ENCODE measurements at regions not wholly inside any gene's neighbourhood (a gene's known extent, or its start where the extent isn't known, plus 50 kb on each side); places are given as distances from the start of the nearest gene placed in this dataset.

GRCh38 chr18:76589866-76590265 lies 94.8 kb upstream of the ZNF516 start:
- Histone ChIP-seq H3K18ac (ENCODE audit: low read length) (no peak overlapping the region), H3K56ac (ENCODE audit: low read length) (no peak overlapping the region), H3K9ac (ENCODE audit: low read length) (no peak overlapping the region), H3K79me2 (ENCODE audit: control insufficient read depth, insufficient read depth, low read length) (no peaks in the 10 kb centered on the region), H3K27ac (ENCODE audit: low read depth, low read length) (no peak overlapping the region), H2AK5ac (ENCODE audit: low read length) (no peak overlapping the region), H4K5ac (ENCODE audit: low read length) (no peak overlapping the region), H3K4ac (ENCODE audit: low read depth, low read length) (no peak overlapping the region), H3K4me1 (ENCODE audit: control insufficient read depth, low read depth, low read length) (no peaks in the 10 kb centered on the region), H3K4me2 (ENCODE audit: low read length) (no peak overlapping the region), H3K23ac (ENCODE audit: low read length) (no peak overlapping the region), H3K36me3 (ENCODE audit: control insufficient read depth, insufficient read depth, low read length) (no peaks in the 10 kb centered on the region), H2BK5ac (ENCODE audit: low read length) (no peak overlapping the region), H2BK15ac (replicated peaks; ENCODE audit: low read depth) (no peak overlapping the region), H2BK120ac (ENCODE audit: low read depth, low read length) (no peak overlapping the region), H4K8ac (ENCODE audit: low read depth, low read length) (no peak overlapping the region), H3K4me3 (ENCODE audit: low read length) (no peak overlapping the region), H3K79me1 (ENCODE audit: low read length) (no peaks in the 10 kb centered on the region), H3K27me3 (ENCODE audit: insufficient read depth, low read length, poor library complexity) (no peaks in the 10 kb centered on the region)
- WGBS (ENCODE audit: extremely low coverage, insufficient coverage, low lambda C conversion rate) = no CpG with 5 or more reads among the region's 14 CpGs
- no peak for DNase-seq

- H3K27ac ChIP-seq (ENCODE audit: low read depth, low read length) = no peak overlapping the region
- DNase-seq = no peak
Measured at GRCh38 chr18:76589316-76589715, 94.3 kb upstream of the ZNF516 start.

GRCh38 chr18:76588601-76589226 lies 93.7 kb upstream of the ZNF516 start:
- DNase-seq = no peak
- Histone ChIP-seq H4K5ac (ENCODE audit: low read length) (no peak overlapping the region), H3K23ac (ENCODE audit: low read length) (no peak overlapping the region), H3K4me1 (ENCODE audit: control insufficient read depth, low read depth, low read length) (no peaks in the 10 kb centered on the region), H3K79me1 (ENCODE audit: low read length) (no peaks in the 10 kb centered on the region), H3K18ac (ENCODE audit: low read length) (no peak overlapping the region), H3K4me3 (ENCODE audit: low read length) (no peak overlapping the region), H3K56ac (ENCODE audit: low read length) (peak overlapping the region; percentile 39), H3K27me3 (ENCODE audit: insufficient read depth, low read length, poor library complexity) (no peaks in the 10 kb centered on the region), H4K8ac (ENCODE audit: low read depth, low read length) (no peak overlapping the region), H2AK5ac (ENCODE audit: low read length) (no peak overlapping the region), H3K4ac (ENCODE audit: low read depth, low read length) (no peak overlapping the region), H3K36me3 (ENCODE audit: control insufficient read depth, insufficient read depth, low read length) (no peaks in the 10 kb centered on the region), H2BK120ac (ENCODE audit: low read depth, low read length) (no peak overlapping the region), H3K4me2 (ENCODE audit: low read length) (peak overlapping the region; percentile 10), H2BK15ac (replicated peaks; ENCODE audit: low read depth) (no peak overlapping the region), H2BK5ac (ENCODE audit: low read length) (no peak overlapping the region), H3K9ac (ENCODE audit: low read length) (peak overlapping the region; percentile 7), H3K79me2 (ENCODE audit: control insufficient read depth, insufficient read depth, low read length) (no peaks in the 10 kb centered on the region), H3K27ac (ENCODE audit: low read depth, low read length) (no peak overlapping the region)
- WGBS (ENCODE audit: extremely low coverage, insufficient coverage, low lambda C conversion rate) = no CpG with 5 or more reads among the region's 21 CpGs

More at GRCh38 chr18:76589316-76589715, 94.3 kb upstream of the ZNF516 start:
- Histone ChIP-seq H3K18ac (ENCODE audit: low read length) (no peak overlapping the region), H3K79me1 (ENCODE audit: low read length) (no peaks in the 10 kb centered on the region), H3K36me3 (ENCODE audit: control insufficient read depth, insufficient read depth, low read length) (no peaks in the 10 kb centered on the region), H3K27me3 (ENCODE audit: insufficient read depth, low read length, poor library complexity) (no peaks in the 10 kb centered on the region), H3K4me1 (ENCODE audit: control insufficient read depth, low read depth, low read length) (no peaks in the 10 kb centered on the region), H3K79me2 (ENCODE audit: control insufficient read depth, insufficient read depth, low read length) (no peaks in the 10 kb centered on the region), H3K4ac (ENCODE audit: low read depth, low read length) (no peak overlapping the region), H3K56ac (ENCODE audit: low read length) (peak overlapping the region; percentile 39), H2BK120ac (ENCODE audit: low read depth, low read length) (no peak overlapping the region), H2BK5ac (ENCODE audit: low read length) (no peak overlapping the region), H3K23ac (ENCODE audit: low read length) (no peak overlapping the region), H2AK5ac (ENCODE audit: low read length) (no peak overlapping the region), H3K4me3 (ENCODE audit: low read length) (no peak overlapping the region), H4K5ac (ENCODE audit: low read length) (no peak overlapping the region), H2BK15ac (replicated peaks; ENCODE audit: low read depth) (no peak overlapping the region), H4K8ac (ENCODE audit: low read depth, low read length) (no peak overlapping the region), H3K9ac (ENCODE audit: low read length) (no peak overlapping the region), H3K4me2 (ENCODE audit: low read length) (no peak overlapping the region)
- no CpG with 5 or more reads among the region's 1 CpG for WGBS (ENCODE audit: extremely low coverage, insufficient coverage, low lambda C conversion rate)

- no CpG with 5 or more reads among the region's 2 CpGs for WGBS (ENCODE audit: extremely low coverage, insufficient coverage, low lambda C conversion rate)
- no peaks in the 10 kb centered on the region for H3K27me3 ChIP-seq (ENCODE audit: insufficient read depth, low read length, poor library complexity)
- H3K9ac ChIP-seq (ENCODE audit: low read length) = no peak overlapping the region
- H2BK120ac ChIP-seq (ENCODE audit: low read depth, low read length) = no peak overlapping the region
- H3K4me2 ChIP-seq (ENCODE audit: low read length) = no peak overlapping the region
- H3K27ac ChIP-seq (ENCODE audit: low read depth, low read length) = no peak overlapping the region
- no peak overlapping the region for H3K4me3 ChIP-seq (ENCODE audit: low read length)
- no peaks in the 10 kb centered on the region for H3K36me3 ChIP-seq (ENCODE audit: control insufficient read depth, insufficient read depth, low read length)
- H2BK15ac ChIP-seq (replicated peaks; ENCODE audit: low read depth) = no peak overlapping the region
- no peak overlapping the region for H3K18ac ChIP-seq (ENCODE audit: low read length)
- no peaks in the 10 kb centered on the region for H3K79me1 ChIP-seq (ENCODE audit: low read length)
- no peaks in the 10 kb centered on the region for H3K79me2 ChIP-seq (ENCODE audit: control insufficient read depth, insufficient read depth, low read length)
- H4K8ac ChIP-seq (ENCODE audit: low read depth, low read length) = no peak overlapping the region
- no peak for DNase-seq
- H2BK5ac ChIP-seq (ENCODE audit: low read length) = no peak overlapping the region
- no peak overlapping the region for H3K23ac ChIP-seq (ENCODE audit: low read length)
- H3K56ac ChIP-seq (ENCODE audit: low read length) = no peak overlapping the region
- no peak overlapping the region for H2AK5ac ChIP-seq (ENCODE audit: low read length)
- no peak overlapping the region for H3K4ac ChIP-seq (ENCODE audit: low read depth, low read length)
- no peaks in the 10 kb centered on the region for H3K4me1 ChIP-seq (ENCODE audit: control insufficient read depth, low read depth, low read length)
- no peak overlapping the region for H4K5ac ChIP-seq (ENCODE audit: low read length)
Measured at GRCh38 chr18:76587879-76588271, 92.8 kb upstream of the ZNF516 start.

DNA sequence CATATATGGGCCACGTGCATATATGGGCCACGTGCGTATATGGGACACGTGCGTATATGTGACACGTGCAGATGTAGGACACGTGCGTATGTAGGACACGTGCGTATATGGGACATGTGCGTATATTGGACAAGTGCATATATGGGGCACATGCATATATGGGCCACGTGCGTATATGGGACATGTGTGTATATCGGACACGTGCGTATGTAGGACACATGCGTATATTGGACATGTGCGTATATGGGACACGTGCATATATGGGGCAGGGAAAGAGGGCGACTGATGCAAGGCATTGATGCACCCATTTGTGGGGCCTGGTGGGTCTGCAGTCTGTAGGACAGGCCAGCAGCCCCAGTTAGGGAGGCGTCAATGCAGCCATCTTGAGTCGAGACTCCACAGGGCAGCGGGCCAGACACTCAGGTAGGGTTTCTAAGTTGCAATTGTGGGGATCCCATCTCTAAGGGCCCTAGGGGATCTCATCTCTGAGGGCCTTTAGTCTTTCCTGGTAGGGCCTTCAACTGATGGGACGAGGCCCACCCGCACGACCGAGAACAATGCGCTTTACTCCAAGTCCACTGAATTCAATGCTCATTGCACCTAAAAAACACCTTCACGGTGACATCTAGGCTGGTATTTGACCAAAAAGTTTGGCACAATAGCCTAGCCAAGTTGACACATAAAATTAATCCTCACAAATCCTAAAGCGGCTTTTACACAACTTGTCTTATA lies 92.3 kb upstream of the ZNF516 start:
- Histone ChIP-seq H2BK15ac (replicated peaks; ENCODE audit: low read depth) (no peak overlapping the region), H3K79me2 (ENCODE audit: control insufficient read depth, insufficient read depth, low read length) (no peaks in the 10 kb centered on the region), H3K4me3 (ENCODE audit: low read length) (no peak overlapping the region), H2BK120ac (ENCODE audit: low read depth, low read length) (no peak overlapping the region), H3K18ac (ENCODE audit: low read length) (no peak overlapping the region), H3K27ac (ENCODE audit: low read depth, low read length) (no peak overlapping the region), H4K8ac (ENCODE audit: low read depth, low read length) (no peak overlapping the region), H3K4me1 (ENCODE audit: control insufficient read depth, low read depth, low read length) (no peaks in the 10 kb centered on the region), H2BK5ac (ENCODE audit: low read length) (no peak overlapping the region), H4K5ac (ENCODE audit: low read length) (no peak overlapping the region), H2AK5ac (ENCODE audit: low read length) (no peak overlapping the region), H3K27me3 (ENCODE audit: insufficient read depth, low read length, poor library complexity) (no peaks in the 10 kb centered on the region), H3K4me2 (ENCODE audit: low read length) (no peak overlapping the region), H3K56ac (ENCODE audit: low read length) (no peak overlapping the region), H3K79me1 (ENCODE audit: low read length) (no peaks in the 10 kb centered on the region), H3K4ac (ENCODE audit: low read depth, low read length) (no peak overlapping the region), H3K36me3 (ENCODE audit: control insufficient read depth, insufficient read depth, low read length) (no peaks in the 10 kb centered on the region), H3K23ac (ENCODE audit: low read length) (no peak overlapping the region), H3K9ac (ENCODE audit: low read length) (no peak overlapping the region)
- no peak for DNase-seq
- WGBS (ENCODE audit: extremely low coverage, insufficient coverage, low lambda C conversion rate) = no CpG with 5 or more reads among the region's 30 CpGs
